H9 (cell line): ENCODE measurements at regions not wholly inside any gene's neighbourhood (a gene's known extent, or its start where the extent isn't known, plus 50 kb on each side); places are given as distances from the start of the nearest gene placed in this dataset.

Source experiments
- DNase-seq: peaks from one replicate; pipeline ENCODE4 v3.0.0-alpha.2; 2017
- H2AFZ ChIP-seq: one replicate; pipeline ENCODE4 v1.6.1; 2013; ENCODE audit warnings: mild to moderate bottlenecking, low read length, control low read depth, moderate library complexity
- H2AK5ac ChIP-seq: 2 replicates; pipeline ENCODE4 v1.6.1; 2013; ENCODE audit warnings: low read length, control low read depth, mixed read lengths; ENCODE audit not compliant: insufficient read length
- H2BK120ac ChIP-seq: one replicate; pipeline ENCODE4 v1.6.1; 2013; ENCODE audit warnings: low read depth, mild to moderate bottlenecking, low read length, control low read depth, inconsistent platforms; ENCODE audit not compliant: poor library complexity, severe bottlenecking
- H2BK12ac ChIP-seq: 2 replicates; pipeline ENCODE4 v1.6.1; 2013; ENCODE audit warnings: low read length, control low read depth, mixed read lengths, low read depth; ENCODE audit not compliant: insufficient read length
- H2BK15ac ChIP-seq: 2 replicates; pipeline ENCODE4 v1.6.1; 2013; ENCODE audit warnings: low read depth, low read length, control low read depth
- H2BK20ac ChIP-seq: one replicate; pipeline ENCODE4 v1.6.1; 2013; ENCODE audit warnings: low read depth, mild to moderate bottlenecking, low read length, control low read depth, inconsistent platforms; ENCODE audit not compliant: poor library complexity, severe bottlenecking
- H2BK5ac ChIP-seq: 2 replicates; pipeline ENCODE4 v1.6.1; 2013; ENCODE audit warnings: low read length, control low read depth, mixed read lengths; ENCODE audit not compliant: insufficient read length
- H3K14ac ChIP-seq: 2 replicates; pipeline ENCODE4 v1.6.1; 2013; ENCODE audit warnings: low read length, control low read depth; ENCODE audit not compliant: insufficient read depth
- H3K18ac ChIP-seq: 2 replicates; pipeline ENCODE4 v1.6.1; 2013; ENCODE audit warnings: low read depth, mild to moderate bottlenecking, mixed read lengths, low read length, control low read depth; ENCODE audit not compliant: insufficient read length
- H3K23ac ChIP-seq: 2 replicates; pipeline ENCODE4 v1.6.1; 2013; ENCODE audit warnings: low read length, control low read depth, mixed read lengths, low read depth; ENCODE audit not compliant: insufficient read length
- H3K23me2 ChIP-seq: 2 replicates; pipeline ENCODE4 v1.6.1; 2013; ENCODE audit warnings: low read depth, mild to moderate bottlenecking, mixed read lengths, low read length, control low read depth; ENCODE audit not compliant: insufficient read length, poor library complexity, severe bottlenecking
- H3K27ac ChIP-seq: 2 replicates; pipeline ENCODE4 v1.5.1; 2013; ENCODE audit warnings: low read length, control low read depth, mixed read lengths, low read depth; ENCODE audit not compliant: insufficient read length
- H3K27me3 ChIP-seq: 2 replicates; pipeline ENCODE4 v1.6.1; 2013; ENCODE audit warnings: low read length, control low read depth, inconsistent platforms; ENCODE audit not compliant: insufficient read depth
- H3K4ac ChIP-seq: 2 replicates; pipeline ENCODE4 v1.6.1; 2013; ENCODE audit warnings: low read depth, mild to moderate bottlenecking, control low read depth, inconsistent platforms, low read length, moderate library complexity
- H3K4me1 ChIP-seq: 2 replicates; pipeline ENCODE4 v1.6.1; 2013; ENCODE audit warnings: low read length, control low read depth, inconsistent platforms; ENCODE audit not compliant: insufficient read depth
- H3K4me2 ChIP-seq: 2 replicates; pipeline ENCODE4 v1.6.1; 2013; ENCODE audit warnings: low read length, control low read depth, mixed read lengths; ENCODE audit not compliant: insufficient read length, insufficient read depth
- H3K56ac ChIP-seq: 2 replicates; pipeline ENCODE4 v1.6.1; 2013; ENCODE audit warnings: low read depth, mild to moderate bottlenecking, mixed read lengths, low read length, control low read depth; ENCODE audit not compliant: insufficient read length
- H3K79me1 ChIP-seq: 2 replicates; pipeline ENCODE4 v1.6.1; 2013; ENCODE audit warnings: low read depth, mild to moderate bottlenecking, moderate library complexity, low read length, control low read depth, inconsistent platforms; ENCODE audit not compliant: insufficient read depth, poor library complexity, severe bottlenecking
- H3K79me2 ChIP-seq: 2 replicates; pipeline ENCODE4 v1.6.1; 2013; ENCODE audit warnings: low read length, control low read depth, inconsistent platforms; ENCODE audit not compliant: insufficient read depth
- H3K9ac ChIP-seq: 2 replicates; pipeline ENCODE4 v1.6.1; 2013; ENCODE audit warnings: low read length, control low read depth, mixed read lengths; ENCODE audit not compliant: insufficient read length; ENCODE audit errors: extremely low read depth
- H3K9me3 ChIP-seq: one replicate; pipeline ENCODE4 v1.6.1; 2013; ENCODE audit warnings: low read depth, low read length, inconsistent platforms; ENCODE audit not compliant: control insufficient read depth
- H3T11ph ChIP-seq: one replicate; pipeline ENCODE4 v1.6.1; 2013; ENCODE audit warnings: mild to moderate bottlenecking, low read length, control low read depth, inconsistent platforms
- H4K20me1 ChIP-seq: one replicate; pipeline ENCODE4 v1.6.1; 2013; ENCODE audit not compliant: control insufficient read depth, insufficient read length, insufficient read depth
- H4K5ac ChIP-seq: 2 replicates; pipeline ENCODE4 v1.6.1; 2013; ENCODE audit warnings: low read depth, mild to moderate bottlenecking, mixed read lengths, low read length, control low read depth; ENCODE audit not compliant: insufficient read length
- H4K8ac ChIP-seq: replicated peaks from 2 replicates; pipeline ENCODE4 v1.6.1; 2013; ENCODE audit warnings: low read length, control low read depth, mixed read lengths, low read depth; ENCODE audit not compliant: insufficient read length
- H4K91ac ChIP-seq: 2 replicates; pipeline ENCODE4 v1.6.1; 2013; ENCODE audit warnings: low read depth, mild to moderate bottlenecking, moderate library complexity, mixed read lengths, low read length, control low read depth; ENCODE audit not compliant: insufficient read length
- H3K27ac Mint-ChIP-seq, 3 experiments: 2 replicates in 2 of 3; 3 replicates in 1 of 3; pipeline ENCODE4 v1.8.0; 2020 to 2021; ENCODE audit warnings: mixed read lengths in 3 of 3, mild to moderate bottlenecking in 1 of 3, moderate library complexity in 1 of 3
- H3K27me3 Mint-ChIP-seq: 2 replicates; pipeline ENCODE4 v1.8.0; 2021; ENCODE audit warnings: low read depth, mild to moderate bottlenecking, moderate library complexity, mixed read lengths
- H3K36me3 Mint-ChIP-seq, 3 experiments: 2 replicates in 2 of 3; 3 replicates in 1 of 3; pipeline ENCODE4 v1.8.0; 2020 to 2021; ENCODE audit warnings: low read depth in 3 of 3, mixed read lengths in 3 of 3; ENCODE audit not compliant: insufficient read depth in 1 of 3
- H3K4me1 Mint-ChIP-seq, 2 experiments: 2 replicates each; pipeline ENCODE4 v1.8.0; 2020; ENCODE audit warnings: mixed read lengths in 2 of 2
- H3K4me3 Mint-ChIP-seq, 2 experiments: 2 replicates in 1 of 2; 3 replicates in 1 of 2; pipeline ENCODE4 v1.8.0; 2020 to 2021; ENCODE audit warnings: mild to moderate bottlenecking in 2 of 2, mixed read lengths in 2 of 2, moderate library complexity in 1 of 2
- H3K9me3 Mint-ChIP-seq, 2 experiments: 2 replicates in 1 of 2; 3 replicates in 1 of 2; pipeline ENCODE4 v1.8.0; 2020; ENCODE audit warnings: mild to moderate bottlenecking in 2 of 2, mixed read lengths in 2 of 2, moderate library complexity in 1 of 2
- WGBS: extraction: QIAGEN DNeasy Blood & Tissue Kit; methylation state at CpG from one replicate; pipeline ENCODE4 v1.1.7; 2013; ENCODE audit warnings: missing lambda C conversion rate, low lambda C conversion rate, mixed read lengths; ENCODE audit not compliant: insufficient read length; ENCODE audit errors: extremely low coverage; 5-methylcytosine and 5-hydroxymethylcytosine counted together
- TF ChIP-seq, protein P1 (sequence below): fragments of 200-600 bp; sonication (generic); conservative IDR thresholded peaks from 3 replicates; pipeline ENCODE4 v1.8.0; 2021; ENCODE audit warnings: antibody characterized with exemption, mild to moderate bottlenecking

- WGBS = no CpG with 5 or more reads among the region's 2 CpGs
- no peak overlapping the region for H2BK120ac ChIP-seq
- no peaks in the 10 kb centered on the region for H3K79me2 ChIP-seq
Measured at GRCh38 chr7:90094030-90094429, 60.2 kb upstream of the STEAP1 start.

More at GRCh38 chr7:90094030-90094429, 60.2 kb upstream of the STEAP1 start:
- Histone ChIP-seq H4K20me1 (no peaks in the 10 kb centered on the region), H2BK20ac (no peak overlapping the region), H3K27ac (no peak overlapping the region), H3K4me2 (no peak overlapping the region), H3K79me1 (no peaks in the 10 kb centered on the region), H2BK5ac (no peak overlapping the region), H3K14ac (no peak overlapping the region), H3K23me2 (no peaks in the 10 kb centered on the region), H2BK12ac (no peak overlapping the region), H3K56ac (no peak overlapping the region), H3K9me3 (no peaks in the 10 kb centered on the region), H2AK5ac (no peak overlapping the region), H2BK15ac (no peak overlapping the region), H3K23ac (no peak overlapping the region), H3K9ac (no peak overlapping the region), H3K18ac (no peak overlapping the region), H2AFZ (no peak overlapping the region), H4K91ac (no peak overlapping the region), H4K5ac (no peak overlapping the region), H3K4me1 (no peaks in the 10 kb centered on the region), H4K8ac (no peak overlapping the region), H3K27me3 (no peaks in the 10 kb centered on the region), H3K4ac (no peak overlapping the region), H3T11ph (no peak overlapping the region)
- TF ChIP-seq, protein P1, sequence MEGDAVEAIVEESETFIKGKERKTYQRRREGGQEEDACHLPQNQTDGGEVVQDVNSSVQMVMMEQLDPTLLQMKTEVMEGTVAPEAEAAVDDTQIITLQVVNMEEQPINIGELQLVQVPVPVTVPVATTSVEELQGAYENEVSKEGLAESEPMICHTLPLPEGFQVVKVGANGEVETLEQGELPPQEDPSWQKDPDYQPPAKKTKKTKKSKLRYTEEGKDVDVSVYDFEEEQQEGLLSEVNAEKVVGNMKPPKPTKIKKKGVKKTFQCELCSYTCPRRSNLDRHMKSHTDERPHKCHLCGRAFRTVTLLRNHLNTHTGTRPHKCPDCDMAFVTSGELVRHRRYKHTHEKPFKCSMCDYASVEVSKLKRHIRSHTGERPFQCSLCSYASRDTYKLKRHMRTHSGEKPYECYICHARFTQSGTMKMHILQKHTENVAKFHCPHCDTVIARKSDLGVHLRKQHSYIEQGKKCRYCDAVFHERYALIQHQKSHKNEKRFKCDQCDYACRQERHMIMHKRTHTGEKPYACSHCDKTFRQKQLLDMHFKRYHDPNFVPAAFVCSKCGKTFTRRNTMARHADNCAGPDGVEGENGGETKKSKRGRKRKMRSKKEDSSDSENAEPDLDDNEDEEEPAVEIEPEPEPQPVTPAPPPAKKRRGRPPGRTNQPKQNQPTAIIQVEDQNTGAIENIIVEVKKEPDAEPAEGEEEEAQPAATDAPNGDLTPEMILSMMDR = no peak
- Mint-ChIP-seq H3K9me3 (peaks cover 0 to 6% of the 10 kb centered on the region in 2 experiments; a peak in 2 of 5 replicates), H3K36me3 (peaks cover 0 to 6% (median 0%) of the 10 kb centered on the region in 3 experiments; a peak in 1 of 7 replicates), H3K4me3 (no peak overlapping the region), H3K4me1 (peaks cover 4 to 9% of the 10 kb centered on the region in 2 experiments), H3K27me3 (no peaks in the 10 kb centered on the region), H3K27ac (no peak overlapping the region)
- no peak for DNase-seq
